Omental fat pad (tissue), 3 donors: ENCODE measurements at regions not wholly inside any gene's neighbourhood (a gene's known extent, or its start where the extent isn't known, plus 50 kb on each side); places are given as distances from the start of the nearest gene placed in this dataset.

Source experiments
- ATAC-seq: fragments of 150-250 bp; one replicate; pipeline ENCODE4 v1.9.1; 2016; ENCODE audit warnings: mild to moderate bottlenecking, moderate library complexity; ENCODE audit not compliant: low FRiP score
- DNase-seq: peaks from one replicate; pipeline ENCODE4 v3.0.0-alpha.2; 2019; ENCODE audit warnings: low spot score
- TF ChIP-seq, protein P1 (sequence below), 3 donors: fragments of 450-650 bp; IDR thresholded peaks; one replicate each; pipeline ENCODE4 v1.5.1; 2016 to 2017; ENCODE audit warnings: antibody characterized with exemption in 3 of 3, mild to moderate bottlenecking in 3 of 3, moderate library complexity in 2 of 3

DNA sequence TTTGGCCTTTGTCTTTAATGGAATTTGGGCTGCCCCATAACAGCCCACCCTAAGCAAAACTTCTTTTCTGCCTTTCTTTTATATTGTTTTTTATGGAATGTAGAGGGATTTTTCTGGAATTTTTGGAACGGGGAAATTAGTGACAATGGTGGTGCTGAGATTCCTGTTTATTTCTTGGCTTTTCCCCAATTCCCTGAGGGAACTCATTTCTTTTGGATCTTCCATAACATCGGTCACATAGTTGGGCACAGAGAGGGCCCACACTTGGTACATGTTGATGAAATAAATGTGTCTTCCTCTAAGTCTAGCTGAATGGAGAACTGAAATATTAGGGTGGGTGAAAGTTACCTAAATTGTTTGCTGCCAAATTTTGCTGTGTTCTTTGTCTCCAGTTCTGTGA is 191.6 kb upstream of the TNP1 start:
- DNase-seq (no peak), ATAC-seq (no peak)
- TF ChIP-seq, protein P1, sequence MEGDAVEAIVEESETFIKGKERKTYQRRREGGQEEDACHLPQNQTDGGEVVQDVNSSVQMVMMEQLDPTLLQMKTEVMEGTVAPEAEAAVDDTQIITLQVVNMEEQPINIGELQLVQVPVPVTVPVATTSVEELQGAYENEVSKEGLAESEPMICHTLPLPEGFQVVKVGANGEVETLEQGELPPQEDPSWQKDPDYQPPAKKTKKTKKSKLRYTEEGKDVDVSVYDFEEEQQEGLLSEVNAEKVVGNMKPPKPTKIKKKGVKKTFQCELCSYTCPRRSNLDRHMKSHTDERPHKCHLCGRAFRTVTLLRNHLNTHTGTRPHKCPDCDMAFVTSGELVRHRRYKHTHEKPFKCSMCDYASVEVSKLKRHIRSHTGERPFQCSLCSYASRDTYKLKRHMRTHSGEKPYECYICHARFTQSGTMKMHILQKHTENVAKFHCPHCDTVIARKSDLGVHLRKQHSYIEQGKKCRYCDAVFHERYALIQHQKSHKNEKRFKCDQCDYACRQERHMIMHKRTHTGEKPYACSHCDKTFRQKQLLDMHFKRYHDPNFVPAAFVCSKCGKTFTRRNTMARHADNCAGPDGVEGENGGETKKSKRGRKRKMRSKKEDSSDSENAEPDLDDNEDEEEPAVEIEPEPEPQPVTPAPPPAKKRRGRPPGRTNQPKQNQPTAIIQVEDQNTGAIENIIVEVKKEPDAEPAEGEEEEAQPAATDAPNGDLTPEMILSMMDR (IDR thresholded peaks at IDR 0.05), result no peak

DNA sequence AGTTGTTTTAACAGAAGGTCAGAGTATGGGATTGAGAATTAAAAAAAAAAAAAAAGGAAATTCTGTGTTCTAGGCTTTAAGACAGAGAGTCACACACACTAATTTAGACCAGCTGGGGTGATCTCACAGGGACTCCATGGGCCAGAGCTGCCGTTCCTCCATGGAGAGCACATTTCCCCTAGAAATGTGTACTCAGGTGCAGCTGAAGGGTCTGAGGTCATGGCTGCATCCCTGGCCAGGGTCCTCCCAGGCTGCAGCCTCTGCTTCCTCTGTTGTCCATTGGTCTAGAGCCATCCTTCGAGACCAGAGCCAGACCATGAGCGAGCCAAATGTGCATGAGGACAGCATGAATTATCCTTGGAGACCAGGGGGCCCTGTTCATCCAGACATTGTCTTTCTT is 190.1 kb upstream of the TNP1 start:
- ATAC-seq, result no peak
- DNase-seq, result no peak
- TF ChIP-seq, protein P1 (IDR thresholded peaks at IDR 0.05), result no peak

GRCh38 chr2:217049422-217049821 is 189.6 kb upstream of the TNP1 start:
- DNase-seq (no peak), ATAC-seq (no peak)
- TF ChIP-seq, protein P1 (IDR thresholded peaks at IDR 0.05), result no peak

DNA sequence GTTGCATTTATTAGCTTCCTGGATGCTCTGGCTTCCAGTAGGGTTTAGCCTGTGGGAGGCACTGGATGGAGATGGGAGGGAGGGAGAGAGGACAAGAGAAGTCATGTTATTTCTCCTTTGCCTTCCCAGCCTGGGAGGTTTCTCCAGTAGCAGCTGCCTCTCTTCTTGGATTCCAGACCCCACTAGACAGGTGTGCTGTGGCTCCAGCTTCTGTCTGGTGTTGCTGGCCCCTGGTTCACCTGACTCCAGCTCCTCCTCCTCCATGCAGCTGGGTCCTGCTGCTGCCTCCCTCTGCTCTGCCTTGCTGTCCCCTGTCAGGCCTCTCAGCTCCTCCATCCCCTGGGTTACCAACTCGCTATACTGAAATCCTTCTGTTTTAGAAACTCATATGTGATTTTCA is 188.9 kb upstream of the TNP1 start:
- ATAC-seq (no peak), DNase-seq (no peak)
- TF ChIP-seq, protein P1 (IDR thresholded peaks at IDR 0.05), result no peak

DNA sequence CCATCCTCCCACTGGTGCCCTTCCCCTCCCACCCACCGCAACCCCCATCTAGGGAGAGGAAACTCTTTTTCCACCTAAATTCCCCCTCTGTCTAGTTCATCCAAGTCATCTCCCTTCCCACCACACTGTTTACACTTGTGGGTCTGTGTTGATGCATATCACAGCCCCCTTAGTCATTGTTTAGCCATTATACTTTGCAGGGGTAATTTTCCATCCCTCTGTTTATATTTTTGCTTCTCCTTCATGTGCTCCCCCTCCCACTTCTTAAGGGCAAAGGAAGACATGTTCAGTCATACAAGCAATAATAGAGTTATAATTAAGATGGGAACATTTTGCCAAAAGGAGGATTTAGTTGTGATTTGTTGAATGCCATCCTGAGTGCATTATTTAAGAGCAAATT is 187.8 kb upstream of the TNP1 start:
- TF ChIP-seq, protein P1 (IDR thresholded peaks at IDR 0.05), result no peak
- ATAC-seq (no peak), DNase-seq (no peak)

DNA sequence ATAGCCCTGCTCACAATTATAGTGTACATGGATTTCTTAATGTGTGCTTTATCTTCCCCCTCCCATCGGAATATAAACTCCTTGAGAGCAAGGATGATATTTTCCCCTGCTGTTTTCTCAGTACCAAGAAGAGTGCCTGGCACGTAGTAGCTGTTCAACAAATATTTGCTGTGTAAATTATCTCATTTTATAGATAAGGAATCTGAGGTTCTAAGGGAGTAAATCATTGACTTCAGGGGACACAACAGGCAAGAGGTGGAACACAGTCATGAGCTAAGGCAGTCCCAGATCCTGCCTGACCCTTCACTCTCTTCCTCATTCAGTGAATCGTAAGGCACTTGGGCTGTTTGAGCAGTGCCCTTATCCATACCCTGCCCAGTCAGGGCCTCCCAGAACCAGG is 187.3 kb upstream of the TNP1 start:
- no peak for ATAC-seq
- TF ChIP-seq, protein P1 (IDR thresholded peaks at IDR 0.05), result no peak
- no peak for DNase-seq

DNA sequence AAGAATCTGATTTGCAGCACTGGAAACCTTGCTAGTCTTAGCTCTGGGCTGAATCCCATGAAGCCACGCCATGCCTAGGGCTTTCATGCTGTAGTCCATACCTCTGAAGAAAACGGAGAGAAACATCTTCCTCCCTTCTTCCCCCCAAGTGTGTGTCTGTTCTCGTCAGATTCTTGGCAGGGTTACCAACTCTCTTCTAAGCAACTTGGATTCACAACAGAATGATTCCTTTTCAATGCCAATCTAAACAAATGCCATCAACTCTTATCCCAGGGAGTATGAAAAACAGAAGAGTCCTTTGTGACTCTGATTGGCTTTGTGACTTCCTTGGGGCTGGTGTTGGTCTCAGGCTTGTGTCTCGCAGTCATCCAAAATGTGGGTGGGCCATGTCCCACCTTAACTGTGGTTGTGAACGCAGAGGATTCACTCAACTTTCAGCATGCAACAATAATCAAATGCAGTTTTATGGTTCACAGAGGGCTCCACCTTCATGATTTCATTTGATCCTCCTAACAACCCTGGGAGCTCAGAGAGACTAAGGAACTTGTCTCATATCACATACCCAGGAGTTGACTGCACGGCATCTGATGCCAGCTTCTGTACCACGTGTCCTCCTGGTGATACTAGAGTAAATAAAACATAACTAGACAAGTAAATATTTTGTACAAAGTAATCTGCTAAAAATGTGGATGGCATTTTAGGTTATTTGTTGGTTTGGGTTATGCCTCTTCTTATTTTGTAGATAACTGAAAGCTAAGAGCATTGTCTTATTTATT is 186.0 kb upstream of the TNP1 start:
- TF ChIP-seq, protein P1 (IDR thresholded peaks at IDR 0.05), result no peak
- DNase-seq (no peak), ATAC-seq (no peak)
